Testis (tissue), 2 donors: ENCODE measurements at regions not wholly inside any gene's neighbourhood (a gene's known extent, or its start where the extent isn't known, plus 50 kb on each side); places are given as distances from the start of the nearest gene placed in this dataset.

ENCODE experiments used
- DNase-seq: peaks from one replicate; pipeline ENCODE4 v3.0.0-alpha.2; 2019
- H3K27ac ChIP-seq, 2 donors: fragments of 200-600 bp; sonication (generic); one replicate each; pipeline ENCODE4 v1.5.1; 2019
- H3K27me3 ChIP-seq: fragments of 200-600 bp; sonication (generic); one replicate; pipeline ENCODE4 v1.5.1; 2019
- H3K36me3 ChIP-seq: fragments of 200-600 bp; sonication (generic); one replicate; pipeline ENCODE4 v1.5.1; 2017; ENCODE audit warnings: low read depth; ENCODE audit errors: missing control alignments
- H3K4me1 ChIP-seq: fragments of 200-600 bp; sonication (generic); one replicate; pipeline ENCODE4 v1.5.1; 2019
- H3K4me3 ChIP-seq, 2 donors: fragments of 200-600 bp; sonication (generic); one replicate each; pipeline ENCODE4 v1.5.1; 2017 to 2019
- H3K9me3 ChIP-seq: fragments of 200-600 bp; sonication (generic); one replicate; pipeline ENCODE4 v1.5.1; 2017
- POLR2A ChIP-seq: fragments of 450-650 bp; IDR thresholded peaks from one replicate; pipeline ENCODE4 v1.6.1; 2017; ENCODE audit warnings: antibody characterized with exemption, mild to moderate bottlenecking, moderate library complexity
- WGBS, 2 donors: methylation state at CpG; one replicate each; pipeline ENCODE4 v1.1.5; 2018; 5-methylcytosine and 5-hydroxymethylcytosine counted together
- intact Hi-C: fragments of 100-400 bp; cut with DNase I; formaldehyde crosslinking; loops from one replicate; pipeline ENCODE4 v1.15.1; 2023; ENCODE audit warnings: low total_unique reads
- TF ChIP-seq, protein P1 (sequence below), 3 experiments: fragments of 450-650 bp in 2 of 3; fragments of 200-600 bp in 1 of 3; sonication (generic) in 1 of 3; IDR thresholded peaks; one replicate each; pipeline ENCODE4 v1.5.1; 2016 to 2019; ENCODE audit warnings: antibody characterized with exemption in 3 of 3, mild to moderate bottlenecking in 2 of 3, moderate library complexity in 1 of 3

DNA sequence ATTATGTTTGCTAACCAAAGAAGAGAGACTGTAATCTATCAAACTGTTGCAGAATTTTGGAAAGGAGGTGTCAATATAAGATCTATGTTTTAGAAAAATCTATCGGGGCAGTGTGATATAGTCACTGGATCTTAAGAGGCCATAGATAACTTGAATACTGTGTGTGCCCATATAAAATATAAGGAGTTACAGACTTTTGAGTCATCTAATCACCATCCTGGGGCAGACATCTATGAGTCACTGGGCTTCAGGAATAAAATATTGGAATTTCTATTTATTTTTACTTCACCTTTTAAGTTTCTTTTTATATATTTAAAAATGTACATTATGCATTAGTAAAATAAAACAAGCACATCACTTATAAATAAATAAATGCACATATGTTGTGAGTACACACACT, 509.3 kb upstream of the MAN1A1 start:
- intact Hi-C loops = no loop called here
- no peaks in the 10 kb centered on the region for H3K36me3 ChIP-seq
- no peaks in the 10 kb centered on the region for H3K9me3 ChIP-seq
- TF ChIP-seq, protein P1, sequence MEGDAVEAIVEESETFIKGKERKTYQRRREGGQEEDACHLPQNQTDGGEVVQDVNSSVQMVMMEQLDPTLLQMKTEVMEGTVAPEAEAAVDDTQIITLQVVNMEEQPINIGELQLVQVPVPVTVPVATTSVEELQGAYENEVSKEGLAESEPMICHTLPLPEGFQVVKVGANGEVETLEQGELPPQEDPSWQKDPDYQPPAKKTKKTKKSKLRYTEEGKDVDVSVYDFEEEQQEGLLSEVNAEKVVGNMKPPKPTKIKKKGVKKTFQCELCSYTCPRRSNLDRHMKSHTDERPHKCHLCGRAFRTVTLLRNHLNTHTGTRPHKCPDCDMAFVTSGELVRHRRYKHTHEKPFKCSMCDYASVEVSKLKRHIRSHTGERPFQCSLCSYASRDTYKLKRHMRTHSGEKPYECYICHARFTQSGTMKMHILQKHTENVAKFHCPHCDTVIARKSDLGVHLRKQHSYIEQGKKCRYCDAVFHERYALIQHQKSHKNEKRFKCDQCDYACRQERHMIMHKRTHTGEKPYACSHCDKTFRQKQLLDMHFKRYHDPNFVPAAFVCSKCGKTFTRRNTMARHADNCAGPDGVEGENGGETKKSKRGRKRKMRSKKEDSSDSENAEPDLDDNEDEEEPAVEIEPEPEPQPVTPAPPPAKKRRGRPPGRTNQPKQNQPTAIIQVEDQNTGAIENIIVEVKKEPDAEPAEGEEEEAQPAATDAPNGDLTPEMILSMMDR (IDR thresholded peaks at IDR 0.05) = no peak
- no peak for TF ChIP-seq POLR2A
- no peaks in the 10 kb centered on the region for H3K27me3 ChIP-seq
- no peak overlapping the region for H3K4me3 ChIP-seq
- no peaks in the 10 kb centered on the region for H3K4me1 ChIP-seq
- H3K27ac ChIP-seq = no peak overlapping the region
- DNase-seq = no peak
- WGBS, 2 donors = 83 to 93% methylated on average over 1 of the region's 1 CpG

DNA sequence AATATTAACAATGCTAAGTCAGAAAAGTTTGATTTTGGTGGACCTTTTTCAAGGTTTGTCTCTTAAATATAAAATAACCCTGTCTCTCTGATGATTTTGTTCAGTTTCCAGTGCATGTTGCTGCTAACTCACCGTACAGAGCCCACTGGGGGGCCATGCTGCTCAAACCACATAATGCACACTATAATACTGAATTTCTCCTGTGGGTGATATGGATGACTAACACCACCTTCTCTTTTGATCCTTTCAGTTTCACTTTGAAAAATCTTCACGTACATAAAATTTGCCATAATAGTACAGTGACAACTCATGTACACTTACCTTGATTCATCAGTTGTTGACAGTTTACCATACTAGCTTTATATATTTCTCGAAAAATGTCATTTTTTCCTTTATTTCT, 506.6 kb upstream of the MAN1A1 start:
- no peaks in the 10 kb centered on the region for H3K9me3 ChIP-seq
- WGBS, 2 donors = 81 to 84% methylated on average over 3 of the region's 3 CpGs
- no peaks in the 10 kb centered on the region for H3K4me1 ChIP-seq
- no peak overlapping the region for H3K27ac ChIP-seq
- no peak for DNase-seq
- H3K4me3 ChIP-seq = no peak overlapping the region
- no peaks in the 10 kb centered on the region for H3K27me3 ChIP-seq
- no peak for TF ChIP-seq POLR2A
- TF ChIP-seq, protein P1 (IDR thresholded peaks at IDR 0.05) = no peak
- intact Hi-C loops = no loop called here
- H3K36me3 ChIP-seq = no peaks in the 10 kb centered on the region

DNA sequence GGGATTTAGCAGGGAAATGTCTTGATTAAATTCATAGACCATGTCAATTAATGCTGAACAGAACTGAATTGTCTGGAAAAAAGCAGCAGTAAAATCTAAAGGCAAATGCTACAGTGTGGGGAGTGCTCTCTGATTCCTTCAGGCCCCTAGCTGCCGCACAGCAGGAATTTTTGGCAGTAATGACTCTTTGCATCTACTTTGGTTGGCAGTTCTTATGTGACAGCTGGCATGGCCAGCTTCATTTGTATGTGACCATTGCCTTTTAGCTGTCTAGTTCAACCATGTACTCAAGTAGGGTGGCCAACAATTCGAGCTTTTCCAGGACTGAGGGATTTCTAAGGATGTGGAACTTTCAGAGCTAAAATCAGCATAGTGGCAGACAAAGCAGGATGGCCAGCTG, 499.1 kb upstream of the MAN1A1 start:
- WGBS, 2 donors = 72 to 76% methylated on average over 2 of the region's 2 CpGs
- intact Hi-C loops = no loop called here
- no peak overlapping the region for H3K4me3 ChIP-seq

DNA sequence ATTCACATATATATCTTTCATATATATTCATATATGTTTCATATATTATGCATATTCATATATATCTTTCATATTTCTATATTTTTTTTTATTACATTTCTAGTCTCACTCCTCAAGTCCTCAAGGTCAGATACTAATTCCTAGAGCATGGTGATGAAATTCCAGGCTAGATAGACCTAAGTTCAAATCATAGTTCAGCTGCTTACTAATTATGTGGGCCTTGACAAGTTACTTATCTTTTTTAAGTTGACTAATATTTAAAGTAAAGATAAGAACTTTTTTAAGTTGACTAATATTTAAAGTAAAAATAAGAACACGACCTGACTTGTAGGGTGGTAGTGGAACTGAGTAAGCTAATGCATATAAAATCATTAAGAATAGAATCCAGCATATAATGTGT, 495.6 kb upstream of the MAN1A1 start:
- intact Hi-C loops = no loop called here
- 53 to 79% methylated on average over 1 of the region's 1 CpG for WGBS, 2 donors
- H3K9me3 ChIP-seq = no peaks in the 10 kb centered on the region
- no peak overlapping the region for H3K4me3 ChIP-seq
- TF ChIP-seq POLR2A = no peak
- TF ChIP-seq, protein P1 (IDR thresholded peaks at IDR 0.05) = no peak
- no peak overlapping the region for H3K27ac ChIP-seq
- no peaks in the 10 kb centered on the region for H3K36me3 ChIP-seq
- no peaks in the 10 kb centered on the region for H3K27me3 ChIP-seq
- H3K4me1 ChIP-seq = no peaks in the 10 kb centered on the region
- DNase-seq = no peak

More for the DNA sequence above, 499.1 kb upstream of the MAN1A1 start:
- H3K27ac ChIP-seq = no peak overlapping the region
- H3K36me3 ChIP-seq = no peaks in the 10 kb centered on the region
- H3K27me3 ChIP-seq = no peaks in the 10 kb centered on the region
- no peaks in the 10 kb centered on the region for H3K4me1 ChIP-seq
- no peak for TF ChIP-seq POLR2A
- TF ChIP-seq, protein P1 (IDR thresholded peaks at IDR 0.05) = no peak
- no peaks in the 10 kb centered on the region for H3K9me3 ChIP-seq
- DNase-seq = no peak

DNA sequence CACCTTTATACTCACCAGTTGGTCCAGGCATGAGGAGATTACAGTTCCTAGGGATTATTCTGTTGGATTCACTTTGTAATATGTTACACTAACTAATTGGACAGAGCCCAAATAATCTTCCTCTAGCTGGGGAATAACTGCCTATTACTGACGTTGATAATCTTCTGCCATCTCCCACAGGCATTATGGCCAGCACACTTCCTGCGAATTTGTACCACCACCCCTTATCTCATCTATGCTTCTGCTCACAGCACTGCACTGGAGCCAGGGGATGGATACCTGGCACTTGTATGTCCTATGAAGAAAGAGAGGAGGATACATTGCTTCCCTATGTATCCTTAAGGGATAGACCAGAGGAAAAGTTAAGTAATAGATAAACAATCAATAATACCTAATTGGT, 494.8 kb upstream of the MAN1A1 start:
- H3K4me1 ChIP-seq = no peaks in the 10 kb centered on the region
- TF ChIP-seq, protein P1 (IDR thresholded peaks at IDR 0.05) = no peak
- no peak for TF ChIP-seq POLR2A
- 22 to 35% methylated on average over 2 of the region's 2 CpGs for WGBS, 2 donors

More for the DNA sequence above, 494.8 kb upstream of the MAN1A1 start:
- Histone ChIP-seq H3K9me3 (no peaks in the 10 kb centered on the region), H3K36me3 (no peaks in the 10 kb centered on the region), H3K4me3 (no peak overlapping the region), H3K27me3 (no peaks in the 10 kb centered on the region), H3K27ac (no peak overlapping the region)
- intact Hi-C loops = no loop called here
- DNase-seq = no peak
